HG03442 (cell line): ENCODE measurements at regions not wholly inside any gene's neighbourhood (a gene's known extent, or its start where the extent isn't known, plus 50 kb on each side); places are given as distances from the start of the nearest gene placed in this dataset.

ENCODE experiments used
- ATAC-seq: cut with Tn5 transposase; IDR thresholded peaks from one replicate; pipeline ENCODE4 v1.9.1; 2021; ENCODE audit warnings: mild to moderate bottlenecking, moderate library complexity; ENCODE audit not compliant: unreplicated experiment

DNA sequence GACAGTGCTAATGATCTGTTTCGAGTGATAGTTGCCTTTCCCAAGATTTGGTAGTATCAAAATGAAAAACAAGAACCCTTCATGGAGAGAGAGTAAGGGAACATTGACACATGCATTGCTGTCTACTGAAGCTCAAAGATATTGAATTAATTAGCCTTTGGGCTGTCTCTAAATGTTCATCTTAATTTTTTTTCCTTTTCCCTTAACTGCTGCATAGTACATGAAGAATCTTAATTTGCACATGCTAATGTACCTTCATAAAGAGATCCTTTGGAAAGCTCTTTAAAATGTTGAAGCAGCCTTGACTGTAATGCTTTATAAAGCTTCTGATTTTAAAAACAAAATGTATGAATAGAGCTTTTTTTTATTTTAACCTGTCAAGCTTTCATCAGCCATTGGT, 452.2 kb downstream of the TUSC7 start:
- no peak for ATAC-seq

DNA sequence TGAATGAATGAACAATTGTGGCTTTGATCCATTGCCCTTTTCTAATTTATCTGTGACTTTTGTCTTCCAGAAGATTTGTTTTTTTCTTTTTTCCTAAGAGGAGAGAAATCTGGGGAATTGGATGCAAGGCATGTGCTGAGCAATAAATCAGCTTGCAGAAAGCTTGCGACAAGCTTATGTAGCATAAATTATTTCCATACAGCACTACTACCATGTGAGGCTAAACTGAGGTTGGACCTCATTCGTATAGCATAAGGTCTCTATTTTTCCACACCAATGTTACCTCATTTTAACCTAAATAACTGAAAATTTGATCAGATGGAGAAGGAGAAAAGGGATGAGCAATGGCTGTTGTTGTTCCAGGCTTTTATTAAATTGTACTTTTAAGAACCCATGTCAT, 455.6 kb downstream of the TUSC7 start:
- ATAC-seq = no peak

DNA sequence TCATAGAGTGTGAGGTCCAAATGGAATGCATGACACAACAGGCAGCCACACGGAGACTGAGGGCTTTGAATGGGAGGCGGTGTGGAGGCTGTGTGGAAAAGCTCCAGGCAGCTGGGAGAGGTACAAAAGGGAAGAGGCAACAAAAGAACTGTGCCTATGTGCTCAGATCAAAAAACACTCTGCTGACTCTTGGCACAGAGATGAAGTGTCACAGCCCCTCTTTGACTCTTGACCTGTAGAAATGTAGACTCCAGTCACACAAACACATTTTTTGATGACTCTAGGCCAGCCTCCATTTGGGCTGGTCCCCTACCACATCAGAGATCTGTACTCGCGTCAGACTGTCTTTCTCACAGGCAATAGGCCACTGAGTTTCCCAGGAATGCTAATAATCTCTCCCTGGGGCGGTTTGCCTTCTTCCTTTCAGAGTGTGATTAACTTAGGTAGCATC, 456.0 kb downstream of the TUSC7 start:
- no peak for ATAC-seq

DNA sequence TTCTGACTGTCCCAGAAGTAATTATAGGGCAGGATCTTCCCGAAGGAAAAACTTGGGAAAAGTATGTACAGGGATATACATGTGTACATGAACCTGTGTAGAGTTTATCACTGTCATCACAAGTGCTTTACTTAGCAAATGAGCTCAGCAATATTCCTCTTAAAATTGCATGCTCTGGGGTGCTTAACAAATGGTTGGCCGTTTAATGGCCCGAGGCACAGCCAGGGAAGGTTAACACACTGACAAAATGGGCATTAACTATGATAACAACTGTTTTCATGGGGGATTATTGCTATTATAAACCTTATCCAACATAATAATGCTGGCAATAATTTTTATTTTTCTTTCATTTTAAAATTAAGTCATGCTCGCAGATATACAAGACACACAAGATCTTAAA, 459.3 kb downstream of the TUSC7 start:
- no peak for ATAC-seq

DNA sequence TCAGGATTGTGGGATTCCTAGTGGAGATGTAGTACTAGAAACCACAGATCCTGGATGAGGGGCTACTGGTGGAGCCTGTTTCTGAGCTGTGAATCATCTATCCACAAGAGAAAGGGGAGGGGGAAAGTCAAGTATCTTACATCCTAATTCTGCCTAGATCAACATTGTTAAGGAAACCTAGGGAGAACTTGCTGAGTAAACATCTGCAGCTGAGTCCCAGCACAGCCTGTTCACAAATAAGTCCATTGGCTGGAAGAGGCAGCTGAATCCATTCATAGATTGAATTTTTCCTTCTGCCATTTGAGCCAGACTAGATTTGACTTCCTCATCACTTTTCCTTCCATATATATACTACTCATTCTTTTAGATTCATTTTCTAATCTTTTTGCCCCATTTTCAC, 460.5 kb downstream of the TUSC7 start:
- ATAC-seq = no peak

DNA sequence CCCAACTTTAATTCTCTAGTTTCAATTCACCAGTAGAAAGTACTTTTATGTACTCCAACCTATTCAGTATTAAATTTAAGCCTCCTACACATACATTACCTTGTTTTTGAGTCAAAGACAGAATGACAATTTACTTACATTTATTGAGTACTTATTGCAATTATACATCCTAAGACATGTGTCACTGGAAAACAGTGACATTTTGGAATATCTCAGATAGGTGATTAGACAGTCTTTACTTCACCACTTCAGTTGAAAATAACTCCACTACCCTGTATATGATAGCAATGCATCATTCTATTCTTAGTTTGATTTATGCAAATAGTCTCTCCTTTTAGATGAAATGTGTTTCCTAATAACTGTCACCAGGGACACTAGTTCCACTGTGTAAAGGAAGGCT, 461.5 kb downstream of the TUSC7 start:
- no peak for ATAC-seq

DNA sequence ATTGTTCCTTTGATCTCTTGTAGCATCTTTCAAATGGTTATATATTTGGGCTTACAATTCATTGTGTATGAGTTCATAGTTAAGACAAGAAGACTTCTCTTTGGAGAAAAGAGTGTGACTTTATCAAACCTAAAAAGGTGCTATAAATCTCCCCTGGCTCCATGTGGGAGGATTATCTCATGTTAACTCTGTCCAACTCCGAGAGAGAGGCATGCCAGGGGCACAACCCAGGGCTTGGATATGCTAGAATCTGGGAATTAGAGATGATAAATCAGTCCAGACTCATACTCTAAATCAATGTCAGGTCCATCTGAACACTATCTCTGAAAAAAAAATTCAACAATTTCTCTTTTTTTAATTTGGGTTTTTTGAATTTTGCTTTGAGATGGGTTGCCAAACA, 462.8 kb downstream of the TUSC7 start:
- ATAC-seq = no peak

DNA sequence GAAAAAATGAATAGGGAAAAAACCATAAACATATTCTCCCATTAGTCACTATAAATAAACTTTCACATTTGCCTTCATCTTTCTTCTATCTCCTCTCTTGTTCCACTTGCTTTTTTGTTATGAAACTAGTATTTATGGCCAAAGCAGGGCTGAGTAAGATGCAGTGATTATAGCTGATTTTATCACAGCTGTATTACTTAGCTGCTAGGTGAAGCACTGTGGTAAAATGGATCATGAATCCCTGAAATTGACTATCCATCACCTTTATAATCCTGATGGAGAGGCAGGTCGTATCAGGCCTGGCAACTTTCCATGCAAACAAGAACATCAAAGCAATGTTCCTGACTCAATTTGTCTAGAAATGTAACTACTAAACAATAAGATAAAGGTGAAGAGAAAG, 471.6 kb downstream of the TUSC7 start:
- no peak for ATAC-seq

DNA sequence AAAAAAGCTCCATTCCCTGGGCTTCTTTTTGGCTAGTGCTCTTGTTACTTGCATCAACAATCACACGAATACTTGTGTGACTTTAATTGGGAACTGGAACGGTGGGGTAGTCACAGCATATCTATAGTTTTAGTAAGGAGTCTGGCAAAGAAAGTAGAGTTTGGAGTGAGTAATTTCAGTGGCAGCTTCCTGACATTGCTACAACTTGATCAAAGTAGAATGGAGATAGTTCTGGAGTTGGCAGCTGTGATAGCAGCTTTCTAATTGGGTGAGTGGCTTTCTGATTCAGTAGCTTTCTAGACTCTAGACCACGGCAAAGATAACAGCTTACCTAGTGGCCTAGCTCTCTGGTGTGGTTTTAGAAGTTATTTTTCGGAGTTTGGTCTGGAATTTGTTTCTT, 475.0 kb downstream of the TUSC7 start:
- no peak for ATAC-seq

DNA sequence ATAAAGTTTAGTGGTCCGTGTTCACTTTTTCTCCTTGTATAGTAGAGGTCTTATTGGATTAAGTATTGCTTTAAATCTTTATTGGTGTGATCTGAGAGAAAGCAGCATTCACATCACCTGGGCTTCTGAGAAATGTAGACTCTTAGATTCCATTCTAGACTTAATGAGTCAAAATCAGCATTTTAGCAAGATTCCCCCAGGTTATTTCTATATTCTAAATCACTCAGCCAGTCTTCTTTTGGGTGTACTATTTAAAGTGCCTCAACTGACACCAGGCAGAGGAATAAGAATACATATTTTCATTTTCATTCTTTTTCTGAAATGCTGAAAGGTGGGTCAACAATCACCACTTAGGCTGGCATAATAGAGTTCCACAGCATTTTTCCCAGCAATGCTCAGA, 481.7 kb downstream of the TUSC7 start:
- ATAC-seq = no peak

DNA sequence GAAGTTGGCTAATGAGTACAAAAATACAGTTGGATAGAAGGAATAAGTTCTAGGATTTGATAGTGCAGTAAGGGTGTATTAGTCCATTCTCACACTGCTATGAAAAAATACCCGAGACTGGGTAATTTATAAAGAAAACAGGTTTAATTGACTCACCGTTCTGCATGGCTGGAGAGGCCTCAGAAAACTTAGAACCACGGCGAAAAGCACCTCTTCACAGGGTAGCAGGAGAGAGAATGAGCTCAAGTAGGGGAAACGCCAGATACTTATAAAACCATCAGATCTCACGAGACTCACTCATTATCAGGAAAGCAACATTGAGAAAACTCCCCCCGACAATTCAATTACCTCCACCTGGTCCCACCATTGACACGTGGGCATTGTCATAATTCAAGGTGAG, 483.3 kb downstream of the TUSC7 start:
- no peak for ATAC-seq

DNA sequence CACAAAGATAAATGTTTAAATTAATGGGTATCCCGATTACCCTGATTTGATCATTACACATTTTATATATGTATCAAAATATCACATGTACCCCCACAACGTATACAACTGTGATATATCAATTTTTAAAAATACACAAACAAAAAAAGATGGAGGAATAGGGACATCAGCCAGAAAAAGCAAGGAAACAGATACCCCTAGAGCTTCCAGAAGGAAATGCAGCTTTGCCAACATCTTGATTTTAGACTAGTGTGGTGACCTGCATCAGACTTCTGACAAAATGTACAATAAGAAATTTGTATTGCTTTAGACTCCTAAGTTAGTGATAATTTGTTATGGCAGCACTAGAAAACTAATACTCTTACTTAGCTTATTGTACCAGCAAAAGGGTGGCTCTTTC, 483.8 kb downstream of the TUSC7 start:
- ATAC-seq = no peak

DNA sequence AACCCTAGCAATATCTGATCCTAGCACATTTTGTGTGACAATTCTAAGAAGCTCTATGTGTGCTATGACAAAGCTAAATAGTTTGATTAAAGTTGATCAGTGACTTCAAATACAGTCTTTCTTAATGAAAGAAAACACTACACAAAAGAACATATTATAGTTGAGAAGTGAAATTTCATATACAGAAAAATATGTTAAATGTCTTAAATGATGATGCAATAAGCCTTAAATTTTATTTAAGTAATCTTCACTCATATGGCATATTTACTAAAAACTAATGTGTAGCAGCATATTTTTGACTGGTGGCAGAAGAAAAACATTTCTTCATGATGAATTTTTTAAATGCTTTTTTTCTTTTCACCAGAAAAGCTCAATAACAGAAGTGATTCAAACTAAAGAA, 485.5 kb downstream of the TUSC7 start:
- no peak for ATAC-seq

DNA sequence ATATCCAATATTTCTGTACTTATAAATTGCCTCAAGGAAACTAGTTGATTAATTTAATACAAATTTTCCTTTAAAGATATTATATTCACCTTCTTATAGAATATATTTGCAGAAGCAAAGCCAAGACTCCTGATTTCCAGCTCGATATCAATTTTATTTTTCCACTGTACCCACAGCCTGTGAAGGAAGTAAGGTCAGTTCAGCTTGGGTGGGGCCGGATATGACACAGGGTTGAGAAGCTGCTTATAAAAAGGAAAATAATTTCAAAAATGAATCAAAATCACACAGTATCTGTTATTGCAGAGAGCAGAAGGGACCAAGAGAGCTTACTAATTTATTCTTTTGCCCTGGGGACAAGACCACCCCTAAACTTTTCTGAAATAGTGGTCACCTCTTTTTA, 491.4 kb downstream of the TUSC7 start:
- ATAC-seq = no peak

DNA sequence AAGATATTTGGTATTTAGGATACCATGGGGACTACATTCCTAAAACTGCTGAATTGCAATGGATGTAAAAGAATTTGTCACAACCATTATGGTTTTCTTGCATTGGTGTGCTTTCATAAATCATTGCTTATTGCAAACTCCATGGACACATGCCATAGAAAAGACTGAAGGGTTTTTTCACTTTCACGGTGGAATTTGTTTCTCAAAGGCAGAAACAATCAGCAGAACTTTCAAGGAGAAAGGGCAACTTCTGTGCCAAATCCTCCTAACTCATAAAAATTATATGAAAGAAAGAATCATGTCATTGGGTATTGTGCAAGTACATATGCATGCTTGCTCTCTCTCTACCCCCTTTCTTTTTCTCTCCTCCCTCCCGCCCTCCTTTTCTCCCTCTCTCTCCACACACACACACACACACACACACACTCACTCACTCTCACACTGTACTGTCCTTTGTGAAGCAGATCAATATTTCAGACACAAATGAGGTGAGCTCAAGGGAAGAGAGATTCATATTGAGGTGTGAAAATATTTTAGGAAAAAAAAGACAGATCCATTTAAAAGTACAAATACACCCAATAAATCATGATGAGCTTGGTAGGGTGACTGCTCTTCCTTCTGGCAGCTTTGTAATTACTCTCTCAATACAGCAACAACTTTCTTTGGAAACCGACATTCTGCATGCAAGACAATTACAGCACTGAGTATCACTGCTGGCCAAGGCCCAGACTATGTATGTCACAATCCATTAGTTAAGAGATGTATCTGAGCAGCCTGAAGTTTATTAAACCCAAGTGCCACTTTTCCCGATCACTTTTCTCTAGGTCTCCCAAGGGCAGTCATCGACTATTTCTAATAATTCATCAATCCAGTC, 492.6 kb downstream of the TUSC7 start:
- no peak for ATAC-seq

DNA sequence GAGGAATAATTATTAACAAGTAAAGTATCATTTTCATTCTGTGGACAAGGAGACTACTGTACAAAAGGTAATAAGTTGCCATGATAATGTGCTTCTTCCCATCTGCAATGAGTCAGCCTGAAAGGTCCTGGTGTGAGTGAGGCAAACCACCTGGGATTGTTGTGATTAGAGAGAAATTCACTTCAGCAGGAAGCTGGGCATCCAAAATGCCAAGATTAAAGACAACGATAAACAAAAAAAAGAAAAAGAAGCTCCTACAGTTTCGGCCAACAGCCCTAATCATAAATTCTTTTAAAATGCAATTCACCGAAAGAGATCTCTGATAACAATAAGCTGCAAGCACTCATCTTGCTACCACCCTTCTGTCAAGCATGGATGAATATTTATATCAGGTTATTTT, 507.8 kb downstream of the TUSC7 start:
- ATAC-seq = no peak

DNA sequence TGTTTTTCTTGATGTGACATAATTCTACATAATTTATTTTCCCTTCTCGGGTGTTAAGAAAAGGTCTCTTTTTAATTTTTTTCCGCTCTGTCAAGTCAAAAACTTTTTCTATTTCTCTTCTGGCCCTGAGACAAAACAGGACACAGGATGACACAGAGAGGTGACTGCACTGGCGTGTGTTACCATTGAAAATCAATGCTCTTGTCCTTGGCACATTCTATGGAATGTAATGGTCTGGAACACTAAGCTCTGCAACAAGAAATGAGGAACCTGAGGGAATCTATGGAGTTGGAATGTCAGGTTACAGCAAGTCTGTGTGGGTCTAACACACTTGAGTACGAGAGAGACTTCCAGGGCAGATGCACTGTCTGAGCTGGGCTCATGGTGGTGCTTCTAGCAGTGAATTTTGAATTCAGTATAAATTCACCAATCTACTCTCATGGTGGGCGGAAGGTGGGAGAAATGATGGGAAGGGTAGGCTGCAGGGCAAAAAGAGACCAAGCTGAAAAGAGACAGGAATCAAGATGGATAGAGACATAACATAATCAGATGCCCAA, 508.3 kb downstream of the TUSC7 start:
- no peak for ATAC-seq

DNA sequence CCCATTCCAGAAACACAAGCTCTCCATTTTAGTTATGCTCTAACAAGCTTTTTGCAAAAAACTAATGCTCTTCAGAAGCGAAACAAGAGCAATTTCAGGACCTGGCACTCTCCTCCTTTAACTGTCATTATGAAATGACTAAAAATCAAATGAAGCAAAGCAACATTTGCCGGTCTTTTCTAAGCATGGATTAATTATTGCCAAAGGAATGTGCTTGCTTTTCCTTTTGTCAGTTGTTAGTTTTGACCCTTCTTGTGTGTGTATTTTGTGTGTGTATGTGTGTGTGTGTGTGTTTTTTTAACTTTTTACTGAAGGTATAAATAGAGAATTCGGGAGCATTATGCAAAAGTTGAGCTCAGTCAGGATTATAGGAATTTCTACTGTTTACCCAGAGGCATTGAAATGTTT, 509.1 kb downstream of the TUSC7 start:
- no peak for ATAC-seq

DNA sequence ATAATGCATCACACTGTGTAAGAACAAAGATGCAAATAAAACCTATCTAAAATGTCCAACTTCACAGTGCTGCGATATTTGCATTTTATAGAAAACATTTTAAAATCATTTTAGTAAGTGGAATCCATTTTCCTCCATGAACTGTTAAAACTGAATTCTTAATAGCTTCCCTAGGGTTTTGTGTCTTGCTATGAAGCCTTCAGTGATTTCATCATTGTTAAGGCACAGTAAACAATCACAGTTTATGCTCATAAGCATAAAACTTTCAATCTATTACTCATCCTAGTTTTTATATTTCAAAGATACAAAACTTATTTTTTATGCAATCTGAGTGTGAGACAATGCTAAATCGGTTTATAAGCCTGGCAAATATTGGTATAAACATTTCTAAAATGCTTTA, 509.7 kb downstream of the TUSC7 start:
- ATAC-seq = no peak

DNA sequence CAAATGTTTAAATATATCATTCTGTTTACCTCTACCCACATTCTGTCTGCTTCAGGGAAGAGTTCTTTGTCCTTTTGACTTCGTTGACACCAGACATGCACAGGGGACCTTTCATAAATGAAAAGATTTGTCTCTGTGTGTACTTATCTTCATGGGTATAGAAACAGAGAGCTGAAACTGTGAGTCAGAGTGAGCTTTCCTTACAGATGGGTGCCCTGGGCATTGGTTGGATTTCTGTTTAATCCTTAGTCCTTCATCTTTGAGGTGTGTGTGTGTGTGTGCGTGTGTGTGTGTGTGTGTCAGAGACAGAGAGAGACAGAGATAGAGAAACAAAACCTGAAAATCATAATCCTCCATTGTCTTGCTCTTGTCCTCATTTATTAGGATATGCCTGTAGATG, 517.4 kb downstream of the TUSC7 start:
- ATAC-seq = no peak

DNA sequence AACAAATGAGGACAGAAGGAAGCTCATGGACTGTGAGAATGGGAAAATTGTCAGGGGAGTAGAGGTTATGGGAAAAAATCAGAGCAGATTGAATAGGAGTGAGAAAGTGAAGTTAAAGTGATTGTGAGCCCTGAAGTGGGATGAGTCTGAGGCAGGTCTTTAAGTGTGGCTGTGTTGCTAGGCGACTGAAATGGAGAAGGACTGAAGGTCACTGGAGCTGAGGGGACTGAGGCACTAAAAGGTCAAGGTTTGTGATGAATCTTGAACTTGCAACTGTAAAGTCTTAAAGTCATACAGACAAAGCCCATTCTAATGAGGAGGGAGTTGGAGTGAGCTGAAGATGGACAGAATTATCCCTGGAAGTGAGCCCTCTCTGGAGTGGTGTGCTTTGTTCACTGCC, 518.9 kb downstream of the TUSC7 start:
- no peak for ATAC-seq

DNA sequence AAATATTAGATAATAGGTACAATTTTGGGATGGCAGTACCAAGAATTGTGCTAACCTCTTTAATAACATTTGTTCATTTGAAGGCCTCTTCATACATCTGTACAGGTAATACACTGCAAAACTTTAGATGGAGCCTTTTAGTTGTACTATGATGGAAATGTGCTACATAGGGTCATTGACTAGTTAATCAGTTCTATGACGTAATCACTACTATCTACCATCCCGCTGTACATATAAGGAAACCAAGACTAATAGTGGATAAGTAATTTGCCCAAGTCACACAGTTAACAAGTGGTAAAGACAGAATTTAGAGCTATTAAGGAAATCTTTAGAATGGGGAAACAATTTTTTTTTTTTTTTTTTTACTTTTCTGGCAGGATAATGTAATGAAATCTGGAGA, 521.3 kb downstream of the TUSC7 start:
- ATAC-seq = no peak

DNA sequence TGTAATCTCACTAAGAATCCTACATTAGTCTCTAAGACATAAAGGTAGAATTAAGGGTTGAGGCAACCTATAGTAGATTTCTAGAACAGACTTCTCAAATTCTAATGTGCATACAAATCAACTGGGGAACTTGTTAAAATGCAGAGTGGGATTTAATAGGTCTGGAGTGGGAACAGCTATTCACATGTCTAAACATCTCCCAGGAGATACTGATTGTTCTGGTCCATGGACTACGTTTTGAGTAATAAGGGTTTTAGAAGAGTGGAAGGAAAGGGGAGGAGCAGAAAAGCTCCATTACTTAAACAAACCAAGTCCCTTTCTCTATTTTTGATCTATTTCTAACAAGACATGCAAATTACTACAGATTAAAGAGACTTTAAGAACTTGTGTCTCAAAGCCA, 524.8 kb downstream of the TUSC7 start:
- no peak for ATAC-seq
